ENCODE measurements at regions not wholly inside any gene's neighbourhood (a gene's known extent, or its start where the extent isn't known, plus 50 kb on each side); places are given as distances from the start of the nearest gene placed in this dataset.

- no peak for TF ChIP-seq CTCF (optimal IDR thresholded peaks at IDR 0.05 in 1 of 3, IDR thresholded peaks at IDR 0.05 in 1 of 3, conservative IDR thresholded peaks at IDR 0.05 in 1 of 3; ENCODE audit: extremely low read depth in 1 of 3, insufficient read depth in 2 of 3, low read length in 3 of 3)
- no peak for TF ChIP-seq EZH2 (IDR thresholded peaks at IDR 0.05; ENCODE audit: low read length)
Observed at GRCh38 chr12:47022296-47022695, 57.1 kb upstream of the PCED1B start.
